22Rv1 (cell line): ENCODE measurements at regions not wholly inside any gene's neighbourhood (a gene's known extent, or its start where the extent isn't known, plus 50 kb on each side); places are given as distances from the start of the nearest gene placed in this dataset.
"Not testable (repeated sequence)": the region's sequence is repeated elsewhere in the genome, so short reads cannot be mapped to it uniquely, and the experiment has no call there.

Experiments used
- H3K27ac ChIP-seq: fragments of 450-650 bp; 2 replicates; pipeline ENCODE4 v1.5.1; 2017
- CTCF ChIP-seq: fragments of 450-650 bp; IDR thresholded peaks from 2 replicates; pipeline ENCODE4 v1.5.1; 2017; ENCODE audit warnings: mild to moderate bottlenecking
- ZFX ChIP-seq: fragments of 450-650 bp; IDR thresholded peaks from 2 replicates; pipeline ENCODE4 v1.6.1; 2017; ENCODE audit warnings: antibody characterized with exemption, borderline replicate concordance

- TF ChIP-seq CTCF (no peak), ZFX (no peak)
- no peak overlapping the region for H3K27ac ChIP-seq
These were observed 455.9 kb downstream of the RNF144A start for GRCh38 chr2:7373156-7373555.

GRCh38 chr2:7375901-7376300, 458.7 kb downstream of the RNF144A start:
- TF ChIP-seq CTCF = no peak
- TF ChIP-seq ZFX = no peak
- H3K27ac ChIP-seq = no peak overlapping the region

GRCh38 chr2:7377916-7378569, 460.8 kb downstream of the RNF144A start:
- peak; percentile 17; the same call in 1 of the 2 replicates for TF ChIP-seq CTCF
- TF ChIP-seq ZFX = no peak
- H3K27ac ChIP-seq = no peak overlapping the region

- TF ChIP-seq CTCF (no peak), ZFX (no peak)
- no peak overlapping the region for H3K27ac ChIP-seq
These were observed 461.4 kb downstream of the RNF144A start for GRCh38 chr2:7378591-7378990.

- H3K27ac ChIP-seq = no peak overlapping the region
- TF ChIP-seq CTCF (peak; percentile 30), ZFX (no peak)
These were observed 462.6 kb downstream of the RNF144A start for GRCh38 chr2:7379799-7380198.

- no peak overlapping the region for H3K27ac ChIP-seq
- TF ChIP-seq CTCF = no peak
- no peak for TF ChIP-seq ZFX
These were observed 467.6 kb downstream of the RNF144A start for GRCh38 chr2:7384773-7385349.

- not testable (repeated sequence) for H3K27ac ChIP-seq
These were observed 473.1 kb downstream of the RNF144A start for GRCh38 chr2:7390311-7390710.
